Activated CD4-positive, CD25-positive, alpha-beta regulatory T cell treated with anti-CD3 and anti-CD28 coated beads, Interleukin-2, amount 50 U/mL, for 72 hours (primary cell): ENCODE measurements at regions not wholly inside any gene's neighbourhood (a gene's known extent, or its start where the extent isn't known, plus 50 kb on each side); places are given as distances from the start of the nearest gene placed in this dataset.

Source experiments
- DNase-seq: peaks from one replicate; pipeline ENCODE4 v3.0.0; 2021

GRCh38 chr13:22103046-22104027 lies 432.5 kb downstream of the FGF9 start:
- no peak for DNase-seq

GRCh38 chr13:22106058-22106457 lies 435.2 kb downstream of the FGF9 start:
- DNase-seq: no peak

- DNase-seq: no peak
These were observed 436.7 kb downstream of the FGF9 start for GRCh38 chr13:22107549-22107948.

- no peak for DNase-seq
These were observed 437.5 kb downstream of the FGF9 start for GRCh38 chr13:22108283-22108942.

GRCh38 chr13:22108979-22109378 lies 438.1 kb downstream of the FGF9 start:
- no peak for DNase-seq

GRCh38 chr13:22110368-22110767 lies 439.5 kb downstream of the FGF9 start:
- no peak for DNase-seq

- DNase-seq: no peak
These were observed 440.4 kb downstream of the FGF9 start for GRCh38 chr13:22111152-22111783.

- no peak for DNase-seq
These were observed 441.1 kb downstream of the FGF9 start for GRCh38 chr13:22111961-22112360.

- no peak for DNase-seq
These were observed 442.3 kb downstream of the FGF9 start for GRCh38 chr13:22112956-22113745.

GRCh38 chr13:22114630-22115311 lies 443.9 kb downstream of the FGF9 start:
- no peak for DNase-seq

- no peak for DNase-seq
These were observed 447.3 kb downstream of the FGF9 start for GRCh38 chr13:22118158-22118557.

- no peak for DNase-seq
These were observed 449.8 kb downstream of the FGF9 start for GRCh38 chr13:22120646-22121045.

GRCh38 chr13:22121146-22121739 lies 450.4 kb downstream of the FGF9 start:
- no peak for DNase-seq

- DNase-seq: no peak
These were observed 455.7 kb downstream of the FGF9 start for GRCh38 chr13:22126433-22127021.

- DNase-seq: no peak
These were observed 456.6 kb downstream of the FGF9 start for GRCh38 chr13:22127277-22128164.

GRCh38 chr13:22128441-22129408 lies 457.9 kb downstream of the FGF9 start:
- DNase-seq: no peak

- no peak for DNase-seq
These were observed 459.4 kb downstream of the FGF9 start for GRCh38 chr13:22130254-22130653.

GRCh38 chr13:22134261-22134660 lies 463.4 kb downstream of the FGF9 start:
- no peak for DNase-seq

GRCh38 chr13:22135446-22135845 lies 464.6 kb downstream of the FGF9 start:
- DNase-seq: no peak
